GM21390 (cell line): ENCODE measurements at regions not wholly inside any gene's neighbourhood (a gene's known extent, or its start where the extent isn't known, plus 50 kb on each side); places are given as distances from the start of the nearest gene placed in this dataset.

ENCODE experiments used
- ATAC-seq: cut with Tn5 transposase; IDR thresholded peaks from one replicate; pipeline ENCODE4 v1.9.1; 2021; ENCODE audit not compliant: unreplicated experiment

- no peak for ATAC-seq
Measured at GRCh38 chr13:99862244-99862643, 109.3 kb downstream of the ZIC5 start.

- no peak for ATAC-seq
Measured at GRCh38 chr13:99861771-99862170, 109.8 kb downstream of the ZIC5 start.

- ATAC-seq = no peak
Measured at GRCh38 chr13:99860745-99861144, 110.8 kb downstream of the ZIC5 start.

- peak; percentile 95 for ATAC-seq
Measured at GRCh38 chr13:99859178-99860177, 112.1 kb downstream of the ZIC5 start.

- ATAC-seq = no peak
Measured at GRCh38 chr13:99857738-99858137, 113.8 kb downstream of the ZIC5 start.

- no peak for ATAC-seq
Measured at GRCh38 chr13:99855526-99856420, 115.8 kb downstream of the ZIC5 start.

- ATAC-seq = no peak
Measured at GRCh38 chr13:99854366-99854765, 117.2 kb downstream of the ZIC5 start.

GRCh38 chr13:99847318-99847750 lies 124.2 kb downstream of the ZIC5 start:
- no peak for ATAC-seq

GRCh38 chr13:99845161-99845874 lies 126.2 kb downstream of the ZIC5 start:
- ATAC-seq = no peak

- no peak for ATAC-seq
Measured at GRCh38 chr13:99844421-99844820, 127.1 kb downstream of the ZIC5 start.

GRCh38 chr13:99843872-99844271 lies 127.7 kb downstream of the ZIC5 start:
- ATAC-seq = no peak

GRCh38 chr13:99842405-99842804 lies 129.2 kb downstream of the ZIC5 start:
- ATAC-seq = no peak

GRCh38 chr13:99836291-99836690 lies 135.3 kb downstream of the ZIC5 start:
- no peak for ATAC-seq

- no peak for ATAC-seq
Measured at GRCh38 chr13:99835442-99835841, 136.1 kb downstream of the ZIC5 start.

- ATAC-seq = no peak
Measured at GRCh38 chr13:99834246-99834645, 137.3 kb downstream of the ZIC5 start.

GRCh38 chr13:99832347-99832746 lies 139.2 kb downstream of the ZIC5 start:
- ATAC-seq = no peak

- ATAC-seq = no peak
Measured at GRCh38 chr13:99830931-99831330, 140.6 kb downstream of the ZIC5 start.

GRCh38 chr13:99829593-99830239 lies 141.9 kb downstream of the ZIC5 start:
- ATAC-seq = no peak

- ATAC-seq = no peak
Measured at GRCh38 chr13:99829161-99829560, 142.4 kb downstream of the ZIC5 start.

- no peak for ATAC-seq
Measured at GRCh38 chr13:99828735-99829134, 142.8 kb downstream of the ZIC5 start.
